D721Med (cell line): ENCODE measurements at regions not wholly inside any gene's neighbourhood (a gene's known extent, or its start where the extent isn't known, plus 50 kb on each side); places are given as distances from the start of the nearest gene placed in this dataset.
A peak's percentile ranks its signal among the peaks of the same experiment; 100 is the strongest.

Experiments used
- DNase-seq: peaks from one replicate; pipeline ENCODE4 v3.0.0; 2011; ENCODE audit warnings: low spot score; ENCODE audit not compliant: insufficient read length
- FAIRE-seq: peaks from 2 replicates; lab custom pipeline; 2011; peaks lifted over from hg19 to GRCh38; lab: Jason Lieb, UNC
- TF ChIP-seq, protein P1 (sequence below): IDR thresholded peaks from 2 replicates; pipeline ENCODE4 v1.5.1; 2012; ENCODE audit warnings: mild to moderate bottlenecking, control low read depth; ENCODE audit not compliant: insufficient read depth; ENCODE audit errors: missing control alignments

DNA sequence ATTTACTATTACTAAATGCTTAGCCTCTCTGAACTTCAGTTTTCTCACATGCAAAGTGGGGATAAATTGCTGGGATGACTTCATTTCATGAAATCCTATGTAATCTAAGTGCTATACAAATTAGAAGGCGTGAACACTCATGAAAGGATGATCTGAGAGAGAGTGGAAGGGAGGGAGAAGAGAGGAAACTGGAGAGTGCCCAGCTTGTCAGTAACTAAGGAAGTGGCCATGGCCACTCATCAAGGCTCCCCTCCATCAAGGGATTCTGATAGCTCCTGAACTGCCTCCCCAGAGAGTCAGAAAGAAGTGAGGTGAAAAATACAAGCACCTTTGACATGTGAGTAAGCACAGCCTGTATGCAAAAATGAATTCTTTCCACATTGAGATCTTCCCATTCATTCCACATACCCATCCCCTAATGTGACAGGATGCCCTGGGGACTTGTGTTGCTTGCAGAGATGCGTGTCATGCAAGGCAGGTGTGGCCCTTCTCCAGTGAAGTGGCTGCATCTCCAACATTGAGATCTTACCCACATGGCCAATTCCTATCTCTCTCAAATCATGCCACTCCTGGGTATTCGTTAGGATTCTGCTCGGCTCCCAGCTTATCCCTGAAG, 76.5 kb upstream of the ITPRID1 start:
- FAIRE-seq: no peak
- no peak for DNase-seq
- TF ChIP-seq, protein P1, sequence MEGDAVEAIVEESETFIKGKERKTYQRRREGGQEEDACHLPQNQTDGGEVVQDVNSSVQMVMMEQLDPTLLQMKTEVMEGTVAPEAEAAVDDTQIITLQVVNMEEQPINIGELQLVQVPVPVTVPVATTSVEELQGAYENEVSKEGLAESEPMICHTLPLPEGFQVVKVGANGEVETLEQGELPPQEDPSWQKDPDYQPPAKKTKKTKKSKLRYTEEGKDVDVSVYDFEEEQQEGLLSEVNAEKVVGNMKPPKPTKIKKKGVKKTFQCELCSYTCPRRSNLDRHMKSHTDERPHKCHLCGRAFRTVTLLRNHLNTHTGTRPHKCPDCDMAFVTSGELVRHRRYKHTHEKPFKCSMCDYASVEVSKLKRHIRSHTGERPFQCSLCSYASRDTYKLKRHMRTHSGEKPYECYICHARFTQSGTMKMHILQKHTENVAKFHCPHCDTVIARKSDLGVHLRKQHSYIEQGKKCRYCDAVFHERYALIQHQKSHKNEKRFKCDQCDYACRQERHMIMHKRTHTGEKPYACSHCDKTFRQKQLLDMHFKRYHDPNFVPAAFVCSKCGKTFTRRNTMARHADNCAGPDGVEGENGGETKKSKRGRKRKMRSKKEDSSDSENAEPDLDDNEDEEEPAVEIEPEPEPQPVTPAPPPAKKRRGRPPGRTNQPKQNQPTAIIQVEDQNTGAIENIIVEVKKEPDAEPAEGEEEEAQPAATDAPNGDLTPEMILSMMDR: no peak

DNA sequence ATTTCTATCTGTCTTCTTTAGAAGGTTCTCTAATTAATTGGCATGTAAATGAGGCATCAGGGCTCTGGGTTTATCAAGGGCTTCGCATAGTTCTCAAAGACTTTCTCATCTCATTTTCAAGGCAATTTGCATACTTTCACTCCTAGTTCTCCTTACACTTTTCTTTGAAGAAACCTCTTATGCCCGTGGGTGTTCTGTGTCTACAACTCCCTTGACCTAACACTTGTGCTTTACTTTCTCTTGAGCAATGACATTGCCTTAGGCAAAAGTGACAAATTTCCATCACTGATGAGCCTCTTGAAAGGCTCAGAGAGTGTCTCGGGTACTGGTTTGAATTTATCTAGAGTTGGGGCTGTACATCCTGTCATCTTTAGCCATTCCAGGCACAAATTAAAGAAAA, 74.7 kb upstream of the ITPRID1 start:
- DNase-seq: no peak
- TF ChIP-seq, protein P1: no peak
- no peak for FAIRE-seq

DNA sequence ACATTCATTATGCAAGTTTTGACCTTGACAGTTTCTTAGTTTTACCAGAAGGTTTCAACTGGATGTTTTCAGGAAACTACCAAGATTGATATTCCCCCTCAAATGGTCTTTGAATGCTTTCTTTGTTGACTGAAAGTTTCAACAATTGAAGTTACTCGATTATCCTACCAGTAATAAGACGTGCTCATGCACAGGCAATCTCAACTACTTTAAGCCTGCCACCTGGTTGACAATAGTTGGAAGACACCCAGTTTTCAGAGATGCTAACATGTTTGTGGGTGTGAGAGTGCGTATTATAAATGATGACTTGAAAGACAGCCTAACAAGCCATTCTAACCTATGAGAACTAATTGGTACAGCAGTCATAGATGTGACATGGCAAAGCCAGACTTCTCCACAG, 73.4 kb upstream of the ITPRID1 start:
- FAIRE-seq (no peak), DNase-seq (no peak)
- TF ChIP-seq, protein P1: no peak

DNA sequence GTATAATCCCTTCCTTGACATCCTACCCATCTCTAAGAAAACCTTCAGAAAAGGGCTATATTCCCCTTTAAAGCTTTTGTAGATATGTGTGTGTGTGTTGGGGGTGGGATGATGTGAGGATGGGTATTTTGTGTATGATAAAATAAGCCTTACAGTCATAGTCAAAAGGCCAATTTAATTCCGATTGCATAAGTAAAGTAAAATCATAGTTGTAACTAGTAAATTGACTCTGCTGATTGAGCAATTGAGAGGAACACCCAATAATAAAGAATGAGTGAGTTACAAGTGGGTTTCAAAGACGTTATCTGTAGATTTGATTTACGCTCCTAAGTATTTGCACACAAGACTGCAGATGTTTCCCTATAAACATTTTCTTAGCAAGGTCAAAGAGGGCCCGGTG, 71.3 kb upstream of the ITPRID1 start:
- FAIRE-seq (no peak), DNase-seq (no peak)
- TF ChIP-seq, protein P1: no peak

DNA sequence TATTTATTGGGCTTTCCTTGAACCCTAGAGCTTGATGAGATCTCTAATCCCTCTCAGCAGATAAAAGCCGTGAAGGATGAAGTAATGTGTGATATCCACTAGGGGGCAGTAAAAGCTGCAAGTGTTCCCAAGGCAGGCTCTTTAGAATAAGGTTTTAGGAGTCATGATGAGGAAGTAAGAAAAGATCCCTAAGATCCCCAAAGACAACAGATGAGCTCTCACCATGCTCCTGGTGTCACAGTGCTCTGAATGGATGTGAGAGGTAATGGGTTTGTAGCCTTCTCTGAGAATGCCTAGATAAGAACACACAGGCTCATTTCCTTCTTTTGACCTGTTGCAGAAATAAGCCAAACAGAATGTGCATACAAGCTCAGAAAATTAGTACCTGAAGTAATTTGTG, 70.4 kb upstream of the ITPRID1 start:
- DNase-seq: peak; percentile 17
- TF ChIP-seq, protein P1: peak; percentile 81
- FAIRE-seq: peak; percentile 38

DNA sequence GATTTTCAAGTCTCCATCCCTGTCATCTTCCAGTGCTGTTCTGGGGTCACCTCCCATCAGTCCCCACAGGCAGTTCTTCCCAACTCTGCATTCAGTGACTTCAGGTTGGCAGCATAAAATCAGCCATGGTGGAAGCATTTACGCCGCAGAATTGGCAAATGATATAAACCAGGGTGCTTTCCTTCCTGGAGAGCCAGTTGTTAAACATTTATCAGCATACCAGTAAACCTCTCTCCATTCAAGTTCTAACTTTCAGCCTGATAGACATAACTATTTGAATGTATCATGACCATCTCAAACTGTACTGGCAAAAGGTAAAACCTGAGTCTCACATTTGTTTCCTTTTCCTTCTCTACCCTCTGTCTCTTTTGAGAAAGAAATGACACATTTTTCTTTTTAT, 69.7 kb upstream of the ITPRID1 start:
- TF ChIP-seq, protein P1: no peak
- no peak for DNase-seq
- FAIRE-seq: no peak

DNA sequence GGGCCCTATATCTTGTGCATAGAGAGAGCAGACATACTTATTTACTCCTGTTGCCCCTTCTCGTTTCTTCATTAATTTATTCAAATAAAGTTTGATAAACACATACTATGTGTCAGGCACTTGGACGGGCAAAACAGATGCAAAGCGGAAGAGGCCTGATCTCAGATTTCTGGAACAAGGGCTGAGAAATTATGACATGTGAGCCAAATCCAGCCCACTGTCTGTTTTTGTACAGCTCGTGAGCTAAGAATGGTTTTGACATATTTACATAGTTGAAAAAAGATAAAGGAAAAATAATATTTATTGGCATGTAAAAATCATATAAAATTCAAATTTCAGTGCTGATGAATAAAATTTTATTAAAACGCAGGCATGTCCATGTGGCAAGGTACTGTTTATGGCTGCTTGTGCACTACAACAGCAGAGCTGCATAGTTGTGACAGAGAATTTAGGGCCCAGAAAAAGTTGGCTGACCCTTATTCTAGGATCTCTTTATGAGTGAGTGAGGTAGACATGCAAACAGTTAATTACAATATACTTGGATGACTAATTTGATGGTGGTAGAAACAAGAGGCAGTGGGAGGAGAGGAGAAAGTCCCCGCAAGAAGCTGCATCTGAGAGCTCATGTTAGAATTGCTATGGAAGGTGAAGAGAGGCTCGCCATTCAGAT, 68.1 kb upstream of the ITPRID1 start:
- FAIRE-seq (no peak), DNase-seq (no peak)
- TF ChIP-seq, protein P1: no peak
